Hepatocyte (in vitro differentiated cells): ENCODE measurements at regions not wholly inside any gene's neighbourhood (a gene's known extent, or its start where the extent isn't known, plus 50 kb on each side); places are given as distances from the start of the nearest gene placed in this dataset.

Experiments used
- DNase-seq: peaks from one replicate; pipeline ENCODE4 v3.0.0-alpha.2; 2016; ENCODE audit warnings: low spot score
- H2AFZ ChIP-seq: fragments of 200-600 bp; sonication (generic); 2 replicates; pipeline ENCODE4 v1.6.0; 2016; ENCODE audit warnings: antibody characterized with exemption, mild to moderate bottlenecking
- H3K27ac ChIP-seq: fragments of 200-600 bp; sonication (generic); 2 replicates; pipeline ENCODE4 v1.5.1; 2016; ENCODE audit warnings: mild to moderate bottlenecking
- H3K27me3 ChIP-seq: fragments of 200-600 bp; sonication (generic); 2 replicates; pipeline ENCODE4 v1.6.1; 2016
- H3K36me3 ChIP-seq: fragments of 200-600 bp; sonication (generic); replicated peaks from 2 replicates; pipeline ENCODE4 v1.5.1; 2016; ENCODE audit warnings: low read depth; ENCODE audit not compliant: insufficient read depth
- H3K4me1 ChIP-seq: fragments of 200-600 bp; sonication (generic); 2 replicates; pipeline ENCODE4 v1.5.1; 2016; ENCODE audit warnings: mild to moderate bottlenecking, moderate library complexity; ENCODE audit not compliant: insufficient read depth
- H3K4me2 ChIP-seq: fragments of 200-600 bp; sonication (generic); 2 replicates; pipeline ENCODE4 v1.6.0; 2016
- H3K4me3 ChIP-seq: fragments of 200-600 bp; sonication (generic); 2 replicates; pipeline ENCODE4 v1.5.1; 2016; ENCODE audit warnings: mild to moderate bottlenecking
- H3K79me2 ChIP-seq: fragments of 200-600 bp; sonication (generic); 2 replicates; pipeline ENCODE4 v1.6.0; 2017; ENCODE audit warnings: mild to moderate bottlenecking
- H3K9me2 ChIP-seq: fragments of 200-600 bp; sonication (generic); replicated peaks from 2 replicates; pipeline ENCODE4 v1.6.0; 2017; ENCODE audit warnings: mild to moderate bottlenecking; ENCODE audit not compliant: insufficient read depth
- H3K9me3 ChIP-seq: fragments of 200-600 bp; sonication (generic); 2 replicates; pipeline ENCODE4 v1.5.1; 2016; ENCODE audit warnings: low read depth, mild to moderate bottlenecking
- H4K20me1 ChIP-seq: fragments of 200-600 bp; sonication (generic); 2 replicates; pipeline ENCODE4 v1.6.0; 2016; ENCODE audit warnings: mild to moderate bottlenecking; ENCODE audit not compliant: insufficient read depth, poor library complexity, severe bottlenecking
- EZH2 ChIP-seq: fragments of 200-600 bp; sonication (generic); IDR thresholded peaks from 2 replicates; pipeline ENCODE4 v1.6.1; 2016; ENCODE audit warnings: antibody characterized with exemption, mild to moderate bottlenecking, borderline replicate concordance
- EZH2phosphoT487 ChIP-seq: fragments of 200-600 bp; sonication (generic); IDR thresholded peaks from one replicate; pipeline ENCODE4 v1.6.1; 2018; ENCODE audit warnings: antibody characterized with exemption, mild to moderate bottlenecking, low read depth, moderate library complexity; ENCODE audit not compliant: unreplicated experiment, severe bottlenecking
- WGBS: methylation state at CpG from one replicate; pipeline ENCODE4 v1.1.6; 2016; ENCODE audit warnings: low lambda C conversion rate; ENCODE audit errors: missing lambda C conversion rate; 5-methylcytosine and 5-hydroxymethylcytosine counted together
- TF ChIP-seq, protein P1 (sequence below): fragments of 200-600 bp; sonication (generic); IDR thresholded peaks from 2 replicates; pipeline ENCODE4 v1.5.1; 2016; ENCODE audit warnings: antibody characterized with exemption, mild to moderate bottlenecking; ENCODE audit not compliant: poor library complexity

DNA sequence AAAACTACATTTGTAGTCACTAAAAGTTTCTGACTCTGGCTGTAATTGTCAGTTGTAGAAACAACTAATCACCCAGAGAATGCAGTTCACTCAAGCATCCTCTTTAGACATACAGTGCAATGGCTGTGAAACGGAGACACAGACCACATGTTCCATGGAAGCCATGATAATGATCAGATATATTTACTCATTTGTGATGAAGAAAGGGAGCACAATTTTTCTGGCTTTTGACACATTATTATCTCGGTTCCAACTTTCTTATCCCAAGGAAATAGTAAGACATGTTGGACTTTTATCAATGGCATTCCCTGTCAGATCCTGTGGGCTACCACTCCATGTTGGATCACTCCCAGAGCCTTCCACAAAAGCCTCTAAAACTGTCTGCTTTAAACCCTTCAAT, 215.0 kb upstream of the LRIG1 start:
- Histone ChIP-seq H3K4me1 (no peaks in the 10 kb centered on the region), H3K4me2 (no peak overlapping the region), H3K4me3 (no peak overlapping the region), H3K27ac (no peak overlapping the region), H3K9me2 (no peaks in the 10 kb centered on the region), H3K9me3 (no peaks in the 10 kb centered on the region), H2AFZ (no peak overlapping the region), H3K79me2 (no peaks in the 10 kb centered on the region), H3K27me3 (no peaks in the 10 kb centered on the region), H4K20me1 (no peaks in the 10 kb centered on the region), H3K36me3 (no peaks in the 10 kb centered on the region)
- WGBS: 83% methylated on average over 2 of the region's 2 CpGs
- no peak for TF ChIP-seq EZH2
- no peak for TF ChIP-seq EZH2phosphoT487
- TF ChIP-seq, protein P1, sequence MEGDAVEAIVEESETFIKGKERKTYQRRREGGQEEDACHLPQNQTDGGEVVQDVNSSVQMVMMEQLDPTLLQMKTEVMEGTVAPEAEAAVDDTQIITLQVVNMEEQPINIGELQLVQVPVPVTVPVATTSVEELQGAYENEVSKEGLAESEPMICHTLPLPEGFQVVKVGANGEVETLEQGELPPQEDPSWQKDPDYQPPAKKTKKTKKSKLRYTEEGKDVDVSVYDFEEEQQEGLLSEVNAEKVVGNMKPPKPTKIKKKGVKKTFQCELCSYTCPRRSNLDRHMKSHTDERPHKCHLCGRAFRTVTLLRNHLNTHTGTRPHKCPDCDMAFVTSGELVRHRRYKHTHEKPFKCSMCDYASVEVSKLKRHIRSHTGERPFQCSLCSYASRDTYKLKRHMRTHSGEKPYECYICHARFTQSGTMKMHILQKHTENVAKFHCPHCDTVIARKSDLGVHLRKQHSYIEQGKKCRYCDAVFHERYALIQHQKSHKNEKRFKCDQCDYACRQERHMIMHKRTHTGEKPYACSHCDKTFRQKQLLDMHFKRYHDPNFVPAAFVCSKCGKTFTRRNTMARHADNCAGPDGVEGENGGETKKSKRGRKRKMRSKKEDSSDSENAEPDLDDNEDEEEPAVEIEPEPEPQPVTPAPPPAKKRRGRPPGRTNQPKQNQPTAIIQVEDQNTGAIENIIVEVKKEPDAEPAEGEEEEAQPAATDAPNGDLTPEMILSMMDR: no peak
- DNase-seq: no peak

DNA sequence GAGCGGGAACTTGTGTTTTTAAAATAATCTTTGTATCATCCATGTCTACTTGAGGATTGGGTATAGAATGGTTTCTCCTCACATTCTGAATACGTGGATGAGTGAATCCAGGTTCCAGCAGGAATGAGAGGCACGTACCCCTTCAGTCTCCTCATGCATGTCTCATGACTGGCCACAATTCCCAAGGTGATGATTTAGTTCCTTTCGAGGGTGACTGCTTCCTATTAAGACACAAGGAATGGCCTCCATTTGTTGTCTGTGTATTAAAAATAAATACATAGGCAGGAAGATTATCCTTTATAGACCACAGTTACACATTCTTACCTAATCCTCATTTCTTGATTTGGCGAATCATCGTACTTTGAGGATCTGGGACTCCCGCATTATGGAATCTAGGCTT, 217.0 kb upstream of the LRIG1 start:
- no peaks in the 10 kb centered on the region for H4K20me1 ChIP-seq
- H2AFZ ChIP-seq: no peak overlapping the region
- no peak for DNase-seq
- no peaks in the 10 kb centered on the region for H3K36me3 ChIP-seq
- no peaks in the 10 kb centered on the region for H3K4me1 ChIP-seq
- no peak overlapping the region for H3K4me2 ChIP-seq
- H3K9me3 ChIP-seq: no peaks in the 10 kb centered on the region
- H3K27me3 ChIP-seq: no peaks in the 10 kb centered on the region
- H3K27ac ChIP-seq: no peak overlapping the region
- H3K9me2 ChIP-seq: no peaks in the 10 kb centered on the region
- no peaks in the 10 kb centered on the region for H3K79me2 ChIP-seq
- TF ChIP-seq, protein P1: no peak
- TF ChIP-seq EZH2phosphoT487 (no peak), EZH2 (no peak)
- H3K4me3 ChIP-seq: no peak overlapping the region
- 93% methylated on average over 7 of the region's 7 CpGs for WGBS

DNA sequence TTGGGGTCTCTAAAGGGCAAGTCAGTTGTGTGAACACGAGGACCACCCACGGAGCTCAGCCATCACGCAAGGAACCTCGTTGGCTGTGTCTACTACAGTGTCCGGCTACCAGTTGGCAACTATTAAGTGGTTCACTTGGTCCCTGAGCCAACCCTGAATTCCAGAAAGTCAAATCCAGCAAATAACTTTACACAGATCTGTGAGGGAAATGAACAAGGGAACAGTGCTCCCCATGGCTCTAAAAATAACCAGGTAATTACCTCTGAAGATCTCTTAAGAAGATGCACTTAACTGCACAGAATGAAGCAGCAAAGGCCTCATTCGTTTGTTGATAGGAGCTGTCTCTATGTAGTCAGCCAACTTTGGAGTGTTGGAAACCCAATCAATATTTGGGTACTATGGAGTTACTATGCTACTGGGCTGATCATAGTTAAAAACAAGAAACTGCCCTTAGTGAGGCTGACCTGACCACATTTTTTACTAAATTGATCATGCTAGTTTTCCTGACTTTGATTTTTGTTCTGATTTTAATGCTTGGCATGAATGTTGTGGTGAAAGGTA, 219.1 kb upstream of the LRIG1 start:
- no peak overlapping the region for H3K27ac ChIP-seq
- TF ChIP-seq EZH2: no peak
- TF ChIP-seq EZH2phosphoT487: no peak
- TF ChIP-seq, protein P1: no peak
- H3K9me3 ChIP-seq: no peaks in the 10 kb centered on the region
- H2AFZ ChIP-seq: no peak overlapping the region
- H3K4me3 ChIP-seq: no peak overlapping the region
- H3K79me2 ChIP-seq: no peaks in the 10 kb centered on the region
- no peak for DNase-seq
- no peaks in the 10 kb centered on the region for H3K27me3 ChIP-seq
- H3K9me2 ChIP-seq: no peaks in the 10 kb centered on the region
- 87% methylated on average over 6 of the region's 6 CpGs for WGBS
- no peaks in the 10 kb centered on the region for H4K20me1 ChIP-seq
- no peak overlapping the region for H3K4me2 ChIP-seq
- H3K36me3 ChIP-seq: no peaks in the 10 kb centered on the region
- no peaks in the 10 kb centered on the region for H3K4me1 ChIP-seq

DNA sequence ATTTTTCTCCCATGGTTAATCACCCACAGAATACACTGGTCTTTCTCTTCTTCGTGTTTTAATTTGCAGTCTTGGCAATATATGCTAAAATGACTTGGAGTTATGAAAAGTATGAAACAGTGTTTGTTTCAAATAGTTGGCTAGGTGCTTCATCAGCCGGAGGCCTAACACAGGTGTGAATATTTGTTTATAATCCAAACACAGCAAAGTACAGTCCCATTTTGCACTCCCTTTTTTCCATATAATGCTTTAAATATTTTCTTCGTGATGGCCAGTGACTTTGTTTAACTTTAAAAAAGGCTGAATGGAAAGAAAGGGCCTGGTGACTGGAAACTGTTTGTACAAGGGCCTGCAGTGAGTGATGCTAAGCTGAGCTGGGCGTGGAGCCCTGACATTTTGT, 219.7 kb upstream of the LRIG1 start:
- H3K4me1 ChIP-seq: no peaks in the 10 kb centered on the region
- H3K36me3 ChIP-seq: no peaks in the 10 kb centered on the region
- H3K79me2 ChIP-seq: no peaks in the 10 kb centered on the region
- no peak for TF ChIP-seq EZH2phosphoT487
- TF ChIP-seq, protein P1: no peak
- TF ChIP-seq EZH2: no peak
- no peak overlapping the region for H3K4me3 ChIP-seq
- no peaks in the 10 kb centered on the region for H3K27me3 ChIP-seq
- DNase-seq: no peak
- no peak overlapping the region for H3K4me2 ChIP-seq
- H3K27ac ChIP-seq: no peak overlapping the region
- H3K9me2 ChIP-seq: no peaks in the 10 kb centered on the region
- WGBS: 81% methylated on average over 4 of the region's 4 CpGs
- no peaks in the 10 kb centered on the region for H3K9me3 ChIP-seq
- H2AFZ ChIP-seq: no peak overlapping the region
- H4K20me1 ChIP-seq: no peaks in the 10 kb centered on the region
